SU-DHL-6 (cell line): ENCODE measurements at regions not wholly inside any gene's neighbourhood (a gene's known extent, or its start where the extent isn't known, plus 50 kb on each side); places are given as distances from the start of the nearest gene placed in this dataset.

ENCODE experiments used
- EZH2phosphoT487 ChIP-seq: fragments of 200-600 bp; sonication (generic), shearing (Covaris generic); conservative IDR thresholded peaks from 2 replicates; pipeline ENCODE4 v1.6.1; 2018; ENCODE audit warnings: mild to moderate bottlenecking, antibody characterized with exemption, low read length, moderate library complexity, mixed read lengths
- TF ChIP-seq, protein P1 (sequence below): fragments of 200-600 bp; sonication (generic); IDR thresholded peaks from one replicate; pipeline ENCODE4 v1.5.1; 2017; ENCODE audit warnings: antibody characterized with exemption, mild to moderate bottlenecking, low read length, moderate library complexity; ENCODE audit not compliant: insufficient read depth, poor library complexity, severe bottlenecking

DNA sequence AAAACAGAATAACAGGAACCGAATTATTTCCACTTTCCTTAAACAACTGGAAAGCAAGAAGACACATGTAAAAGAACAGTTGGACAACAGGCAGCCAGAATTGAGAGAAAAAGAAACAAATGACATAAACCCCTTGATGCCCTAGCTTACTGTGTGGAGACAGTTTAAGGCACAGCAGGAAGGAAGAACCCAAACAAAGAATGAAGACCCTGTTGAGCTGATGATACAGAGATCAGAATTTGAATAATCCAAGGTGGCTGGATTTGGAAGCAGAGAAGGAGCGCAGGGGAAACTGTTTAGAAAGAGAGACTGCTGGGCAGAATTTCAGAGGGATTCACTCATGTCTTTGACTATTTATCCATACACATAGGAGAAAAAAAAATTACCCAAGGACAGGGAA, 316.3 kb upstream of the POU5F2 start:
- TF ChIP-seq, protein P1, sequence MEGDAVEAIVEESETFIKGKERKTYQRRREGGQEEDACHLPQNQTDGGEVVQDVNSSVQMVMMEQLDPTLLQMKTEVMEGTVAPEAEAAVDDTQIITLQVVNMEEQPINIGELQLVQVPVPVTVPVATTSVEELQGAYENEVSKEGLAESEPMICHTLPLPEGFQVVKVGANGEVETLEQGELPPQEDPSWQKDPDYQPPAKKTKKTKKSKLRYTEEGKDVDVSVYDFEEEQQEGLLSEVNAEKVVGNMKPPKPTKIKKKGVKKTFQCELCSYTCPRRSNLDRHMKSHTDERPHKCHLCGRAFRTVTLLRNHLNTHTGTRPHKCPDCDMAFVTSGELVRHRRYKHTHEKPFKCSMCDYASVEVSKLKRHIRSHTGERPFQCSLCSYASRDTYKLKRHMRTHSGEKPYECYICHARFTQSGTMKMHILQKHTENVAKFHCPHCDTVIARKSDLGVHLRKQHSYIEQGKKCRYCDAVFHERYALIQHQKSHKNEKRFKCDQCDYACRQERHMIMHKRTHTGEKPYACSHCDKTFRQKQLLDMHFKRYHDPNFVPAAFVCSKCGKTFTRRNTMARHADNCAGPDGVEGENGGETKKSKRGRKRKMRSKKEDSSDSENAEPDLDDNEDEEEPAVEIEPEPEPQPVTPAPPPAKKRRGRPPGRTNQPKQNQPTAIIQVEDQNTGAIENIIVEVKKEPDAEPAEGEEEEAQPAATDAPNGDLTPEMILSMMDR: no peak
- TF ChIP-seq EZH2phosphoT487: no peak
